ENCODE measurements at regions not wholly inside any gene's neighbourhood (a gene's known extent, or its start where the extent isn't known, plus 50 kb on each side); places are given as distances from the start of the nearest gene placed in this dataset.

GRCh38 chrX:139112432-139112831 is 400.9 kb upstream of the FGF13 start:
- no peaks in the 10 kb centered on the region for H3K27me3 ChIP-seq (ENCODE audit: low read depth, low read length)
- H3K9me3 ChIP-seq (ENCODE audit: control insufficient read depth in 1 of 2, low read length in 2 of 2) = no peaks in the 10 kb centered on the region
- no peak overlapping the region for H3K4me3 ChIP-seq (ENCODE audit: low read depth in 1 of 2, low read length in 2 of 2)
- no peaks in the 10 kb centered on the region for H3K4me1 ChIP-seq (ENCODE audit: control insufficient read depth in 1 of 2, insufficient read depth in 2 of 2, low read length in 2 of 2)
- H3K36me3 ChIP-seq (ENCODE audit: control insufficient read depth in 1 of 2, insufficient read depth in 2 of 2, low read length in 2 of 2) = no peaks in the 10 kb centered on the region
- H3K27ac ChIP-seq (ENCODE audit: low read length) = no peak overlapping the region

- H3K27me3 ChIP-seq (ENCODE audit: low read depth, low read length) = no peaks in the 10 kb centered on the region
- no peaks in the 10 kb centered on the region for H3K9me3 ChIP-seq (ENCODE audit: control insufficient read depth in 1 of 2, low read length in 2 of 2)
- no peaks in the 10 kb centered on the region for H3K4me1 ChIP-seq (ENCODE audit: control insufficient read depth in 1 of 2, insufficient read depth in 2 of 2, low read length in 2 of 2)
- no peak overlapping the region for H3K4me3 ChIP-seq (ENCODE audit: low read depth in 1 of 2, low read length in 2 of 2)
- no peak overlapping the region for H3K27ac ChIP-seq (ENCODE audit: low read length)
- H3K36me3 ChIP-seq (ENCODE audit: control insufficient read depth in 1 of 2, insufficient read depth in 2 of 2, low read length in 2 of 2) = no peaks in the 10 kb centered on the region
Measured at GRCh38 chrX:139106069-139106468, 394.6 kb upstream of the FGF13 start.

GRCh38 chrX:139094671-139095592 is 383.4 kb upstream of the FGF13 start:
- no peaks in the 10 kb centered on the region for H3K36me3 ChIP-seq (ENCODE audit: control insufficient read depth in 1 of 2, insufficient read depth in 2 of 2, low read length in 2 of 2)
- H3K4me3 ChIP-seq (ENCODE audit: low read depth in 1 of 2, low read length in 2 of 2) = no peak overlapping the region
- no peaks in the 10 kb centered on the region for H3K9me3 ChIP-seq (ENCODE audit: control insufficient read depth in 1 of 2, low read length in 2 of 2)

GRCh38 chrX:139093201-139093600 is 381.7 kb upstream of the FGF13 start:
- Histone ChIP-seq H3K9me3 (ENCODE audit: control insufficient read depth in 1 of 2, low read length in 2 of 2) (no peaks in the 10 kb centered on the region), H3K27ac (ENCODE audit: low read length) (no peak overlapping the region), H3K4me3 (ENCODE audit: low read depth in 1 of 2, low read length in 2 of 2) (no peak overlapping the region), H3K4me1 (ENCODE audit: control insufficient read depth in 1 of 2, insufficient read depth in 2 of 2, low read length in 2 of 2) (no peaks in the 10 kb centered on the region), H3K36me3 (ENCODE audit: control insufficient read depth in 1 of 2, insufficient read depth in 2 of 2, low read length in 2 of 2) (no peaks in the 10 kb centered on the region), H3K27me3 (ENCODE audit: low read depth, low read length) (no peaks in the 10 kb centered on the region)

More at GRCh38 chrX:139094671-139095592, 383.4 kb upstream of the FGF13 start:
- H3K27ac ChIP-seq (ENCODE audit: low read length) = no peak overlapping the region
- H3K27me3 ChIP-seq (ENCODE audit: low read depth, low read length) = no peaks in the 10 kb centered on the region
- H3K4me1 ChIP-seq (ENCODE audit: control insufficient read depth in 1 of 2, insufficient read depth in 2 of 2, low read length in 2 of 2) = no peaks in the 10 kb centered on the region

GRCh38 chrX:139091878-139092277 is 380.4 kb upstream of the FGF13 start:
- Histone ChIP-seq H3K9me3 (ENCODE audit: control insufficient read depth in 1 of 2, low read length in 2 of 2) (no peaks in the 10 kb centered on the region), H3K4me3 (ENCODE audit: low read depth in 1 of 2, low read length in 2 of 2) (no peak overlapping the region), H3K36me3 (ENCODE audit: control insufficient read depth in 1 of 2, insufficient read depth in 2 of 2, low read length in 2 of 2) (no peaks in the 10 kb centered on the region), H3K27ac (ENCODE audit: low read length) (no peak overlapping the region), H3K27me3 (ENCODE audit: low read depth, low read length) (no peaks in the 10 kb centered on the region), H3K4me1 (ENCODE audit: control insufficient read depth in 1 of 2, insufficient read depth in 2 of 2, low read length in 2 of 2) (no peaks in the 10 kb centered on the region)

GRCh38 chrX:139091066-139091465 is 379.5 kb upstream of the FGF13 start:
- H3K36me3 ChIP-seq (ENCODE audit: control insufficient read depth in 1 of 2, insufficient read depth in 2 of 2, low read length in 2 of 2) = no peaks in the 10 kb centered on the region
- H3K4me1 ChIP-seq (ENCODE audit: control insufficient read depth in 1 of 2, insufficient read depth in 2 of 2, low read length in 2 of 2) = no peaks in the 10 kb centered on the region
- H3K27ac ChIP-seq (ENCODE audit: low read length) = no peak overlapping the region
- H3K27me3 ChIP-seq (ENCODE audit: low read depth, low read length) = no peaks in the 10 kb centered on the region
- no peaks in the 10 kb centered on the region for H3K9me3 ChIP-seq (ENCODE audit: control insufficient read depth in 1 of 2, low read length in 2 of 2)
- no peak overlapping the region for H3K4me3 ChIP-seq (ENCODE audit: low read depth in 1 of 2, low read length in 2 of 2)

GRCh38 chrX:139086246-139086645 is 374.7 kb upstream of the FGF13 start:
- Histone ChIP-seq H3K4me1 (ENCODE audit: control insufficient read depth in 1 of 2, insufficient read depth in 2 of 2, low read length in 2 of 2) (no peaks in the 10 kb centered on the region), H3K4me3 (ENCODE audit: low read depth in 1 of 2, low read length in 2 of 2) (no peak overlapping the region), H3K9me3 (ENCODE audit: control insufficient read depth in 1 of 2, low read length in 2 of 2) (no peaks in the 10 kb centered on the region), H3K27ac (ENCODE audit: low read length) (no peak overlapping the region), H3K36me3 (ENCODE audit: control insufficient read depth in 1 of 2, insufficient read depth in 2 of 2, low read length in 2 of 2) (no peaks in the 10 kb centered on the region), H3K27me3 (ENCODE audit: low read depth, low read length) (no peaks in the 10 kb centered on the region)

GRCh38 chrX:139085404-139085803 is 373.9 kb upstream of the FGF13 start:
- Histone ChIP-seq H3K9me3 (ENCODE audit: control insufficient read depth in 1 of 2, low read length in 2 of 2) (no peaks in the 10 kb centered on the region), H3K4me1 (ENCODE audit: control insufficient read depth in 1 of 2, insufficient read depth in 2 of 2, low read length in 2 of 2) (no peaks in the 10 kb centered on the region), H3K36me3 (ENCODE audit: control insufficient read depth in 1 of 2, insufficient read depth in 2 of 2, low read length in 2 of 2) (no peaks in the 10 kb centered on the region), H3K27me3 (ENCODE audit: low read depth, low read length) (no peaks in the 10 kb centered on the region), H3K4me3 (ENCODE audit: low read depth in 1 of 2, low read length in 2 of 2) (no peak overlapping the region), H3K27ac (ENCODE audit: low read length) (no peak overlapping the region)

- H3K36me3 ChIP-seq (ENCODE audit: control insufficient read depth in 1 of 2, insufficient read depth in 2 of 2, low read length in 2 of 2) = no peaks in the 10 kb centered on the region
- no peaks in the 10 kb centered on the region for H3K9me3 ChIP-seq (ENCODE audit: control insufficient read depth in 1 of 2, low read length in 2 of 2)
- H3K27me3 ChIP-seq (ENCODE audit: low read depth, low read length) = no peaks in the 10 kb centered on the region
- H3K4me1 ChIP-seq (ENCODE audit: control insufficient read depth in 1 of 2, insufficient read depth in 2 of 2, low read length in 2 of 2) = peaks cover 0 to under 1% of the 10 kb centered on the region in 2 donors
- H3K27ac ChIP-seq (ENCODE audit: low read length) = no peak overlapping the region
- no peak overlapping the region for H3K4me3 ChIP-seq (ENCODE audit: low read depth in 1 of 2, low read length in 2 of 2)
Measured at GRCh38 chrX:139083191-139083590, 371.7 kb upstream of the FGF13 start.

- H3K27me3 ChIP-seq (ENCODE audit: low read depth, low read length) = no peaks in the 10 kb centered on the region
Measured at GRCh38 chrX:139081965-139082364, 370.4 kb upstream of the FGF13 start.

GRCh38 chrX:139079789-139080188 is 368.3 kb upstream of the FGF13 start:
- Histone ChIP-seq H3K36me3 (ENCODE audit: control insufficient read depth in 1 of 2, insufficient read depth in 2 of 2, low read length in 2 of 2) (no peaks in the 10 kb centered on the region), H3K27ac (ENCODE audit: low read length) (no peak overlapping the region), H3K9me3 (ENCODE audit: control insufficient read depth in 1 of 2, low read length in 2 of 2) (no peaks in the 10 kb centered on the region), H3K27me3 (ENCODE audit: low read depth, low read length) (no peaks in the 10 kb centered on the region), H3K4me1 (ENCODE audit: control insufficient read depth in 1 of 2, insufficient read depth in 2 of 2, low read length in 2 of 2) (peaks cover 0 to 3% of the 10 kb centered on the region in 2 donors), H3K4me3 (ENCODE audit: low read depth in 1 of 2, low read length in 2 of 2) (no peak overlapping the region)

More at GRCh38 chrX:139081965-139082364, 370.4 kb upstream of the FGF13 start:
- H3K4me3 ChIP-seq (ENCODE audit: low read depth in 1 of 2, low read length in 2 of 2) = no peak overlapping the region
- H3K4me1 ChIP-seq (ENCODE audit: control insufficient read depth in 1 of 2, insufficient read depth in 2 of 2, low read length in 2 of 2) = peaks cover 0 to 3% of the 10 kb centered on the region in 2 donors
- H3K9me3 ChIP-seq (ENCODE audit: control insufficient read depth in 1 of 2, low read length in 2 of 2) = no peaks in the 10 kb centered on the region
- H3K36me3 ChIP-seq (ENCODE audit: control insufficient read depth in 1 of 2, insufficient read depth in 2 of 2, low read length in 2 of 2) = no peaks in the 10 kb centered on the region
- H3K27ac ChIP-seq (ENCODE audit: low read length) = no peak overlapping the region
